ENCODE measurements at regions not wholly inside any gene's neighbourhood (a gene's known extent, or its start where the extent isn't known, plus 50 kb on each side); places are given as distances from the start of the nearest gene placed in this dataset.

DNA sequence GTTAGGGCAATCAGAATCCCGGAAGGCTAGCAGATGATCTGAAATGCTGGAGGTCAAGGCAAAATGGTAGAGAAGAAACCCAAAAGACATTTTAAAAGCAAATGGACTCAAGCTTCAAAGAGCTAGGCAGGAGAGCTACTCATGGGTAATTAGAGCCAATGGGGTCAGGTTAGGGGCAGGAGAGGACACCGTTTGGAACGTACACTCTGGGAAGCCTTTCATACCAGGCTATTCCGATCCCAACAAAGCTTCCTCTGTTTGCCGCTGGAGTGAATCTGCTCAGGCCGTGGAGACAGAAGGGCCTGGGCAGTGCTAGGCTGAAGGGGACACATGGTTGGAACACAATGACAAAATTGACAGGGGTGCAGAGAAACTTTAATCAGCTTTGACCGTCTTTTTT lies 346.6 kb downstream of the RPS6KC1 start:
- H3K9me3 ChIP-seq (ENCODE audit: control extremely low read depth in 1 of 5, control insufficient read depth in 4 of 5, insufficient read depth in 2 of 5, low read depth in 1 of 5, low read length in 4 of 5), result peaks cover 0 to 3% (median 0%) of the 10 kb centered on the region in 5 experiments
- H3K4me1 ChIP-seq (ENCODE audit: control extremely low read depth in 1 of 4, control insufficient read depth in 4 of 4, insufficient read depth in 4 of 4, low read length in 3 of 4), result no peaks in the 10 kb centered on the region
- no peak overlapping the region for H3K27ac ChIP-seq (ENCODE audit: insufficient read depth in 1 of 2, low read depth in 1 of 2, low read length in 2 of 2, poor library complexity in 1 of 2, severe bottlenecking in 2 of 2)
- no peaks in the 10 kb centered on the region for H3K27me3 ChIP-seq (replicated peaks in 2 of 5; ENCODE audit: control insufficient read depth in 4 of 5, insufficient read depth in 5 of 5, low read length in 4 of 5)
- H3K36me3 ChIP-seq (ENCODE audit: control insufficient read depth in 4 of 4, insufficient read depth in 4 of 4, low read length in 3 of 4), result no peaks in the 10 kb centered on the region
- POLR2A ChIA-PET, result no interaction called here
- 91% methylated on average over 6 of the region's 7 CpGs for WGBS (ENCODE audit: insufficient coverage)
- DNase-seq, result no peak
- CTCF ChIA-PET, result no interaction called here
- H3K4me3 ChIP-seq (ENCODE audit: control insufficient read depth in 1 of 7, extremely low read depth in 1 of 7, insufficient read depth in 4 of 7, low read depth in 2 of 7, low read length in 6 of 7), result no peak overlapping the region

- Histone ChIP-seq H3K4me3 (ENCODE audit: control insufficient read depth in 1 of 7, extremely low read depth in 1 of 7, insufficient read depth in 4 of 7, low read depth in 2 of 7, low read length in 6 of 7) (no peak overlapping the region), H3K9me3 (ENCODE audit: control extremely low read depth in 1 of 5, control insufficient read depth in 4 of 5, insufficient read depth in 2 of 5, low read depth in 1 of 5, low read length in 4 of 5) (peaks cover 0 to 3% (median 0%) of the 10 kb centered on the region in 5 experiments), H3K4me1 (ENCODE audit: control extremely low read depth in 1 of 4, control insufficient read depth in 4 of 4, insufficient read depth in 4 of 4, low read length in 3 of 4) (no peaks in the 10 kb centered on the region), H3K27ac (ENCODE audit: insufficient read depth in 1 of 2, low read depth in 1 of 2, low read length in 2 of 2, poor library complexity in 1 of 2, severe bottlenecking in 2 of 2) (no peak overlapping the region), H3K27me3 (replicated peaks in 2 of 5; ENCODE audit: control insufficient read depth in 4 of 5, insufficient read depth in 5 of 5, low read length in 4 of 5) (no peaks in the 10 kb centered on the region), H3K36me3 (ENCODE audit: control insufficient read depth in 4 of 4, insufficient read depth in 4 of 4, low read length in 3 of 4) (no peaks in the 10 kb centered on the region)
- ChIA-PET CTCF (no interaction called here), POLR2A (no interaction called here)
- 91% methylated on average over 8 of the region's 10 CpGs for WGBS (ENCODE audit: insufficient coverage)
- no peak for DNase-seq
These were observed 348.7 kb downstream of the RPS6KC1 start for GRCh38 chr1:213399695-213400094.

DNA sequence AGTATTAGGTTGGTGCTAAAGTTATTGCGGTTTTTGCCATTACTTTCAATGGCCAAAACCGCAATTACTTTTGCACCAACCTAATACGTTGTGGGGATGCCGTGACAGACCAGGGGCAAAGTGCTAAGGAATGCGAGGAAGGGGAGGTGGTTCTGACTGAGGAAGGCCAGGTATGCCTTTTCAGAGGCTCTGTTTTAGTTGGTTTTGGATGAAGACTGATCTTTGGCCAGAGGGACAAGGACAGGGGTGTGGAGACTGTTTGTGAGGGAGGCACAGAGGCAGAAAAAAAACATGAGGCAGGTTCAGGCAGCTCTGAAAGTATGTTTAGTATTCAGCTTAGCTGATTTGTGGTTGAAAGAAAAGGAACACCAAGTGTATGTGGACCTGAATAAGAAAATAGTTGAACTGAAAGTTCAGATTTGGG lies 358.2 kb downstream of the RPS6KC1 start:
- H3K27me3 ChIP-seq (replicated peaks in 2 of 5; ENCODE audit: control insufficient read depth in 4 of 5, insufficient read depth in 5 of 5, low read length in 4 of 5), result no peaks in the 10 kb centered on the region
- no peak overlapping the region for H3K4me3 ChIP-seq (ENCODE audit: control insufficient read depth in 1 of 7, extremely low read depth in 1 of 7, insufficient read depth in 4 of 7, low read depth in 2 of 7, low read length in 6 of 7)

DNA sequence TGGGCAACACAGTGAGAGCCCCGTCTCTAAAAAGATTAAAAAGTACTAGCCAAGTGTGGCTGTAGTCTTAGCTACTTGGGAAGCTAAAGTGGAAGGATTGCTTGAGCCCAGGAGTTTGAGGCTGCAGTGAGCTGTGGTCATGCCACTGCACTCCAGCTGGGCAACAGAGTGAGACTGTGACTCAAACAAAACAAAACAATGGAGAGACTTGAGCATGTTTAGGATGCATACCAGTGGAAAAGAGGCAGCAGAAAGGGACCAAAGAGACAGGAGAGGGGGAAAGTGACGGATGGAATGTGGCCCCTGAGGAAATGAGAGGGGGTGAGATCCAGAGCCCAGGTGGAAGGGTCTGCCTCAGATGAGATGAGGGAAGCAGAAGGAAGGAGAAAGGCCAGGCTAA lies 358.9 kb downstream of the RPS6KC1 start:
- CTCF ChIA-PET, result no interaction called here
- no peaks in the 10 kb centered on the region for H3K9me3 ChIP-seq (ENCODE audit: control extremely low read depth in 1 of 5, control insufficient read depth in 4 of 5, insufficient read depth in 2 of 5, low read depth in 1 of 5, low read length in 4 of 5)
- H3K27ac ChIP-seq (ENCODE audit: insufficient read depth in 1 of 2, low read depth in 1 of 2, low read length in 2 of 2, poor library complexity in 1 of 2, severe bottlenecking in 2 of 2), result no peak overlapping the region
- POLR2A ChIA-PET, result no interaction called here
- no peaks in the 10 kb centered on the region for H3K27me3 ChIP-seq (replicated peaks in 2 of 5; ENCODE audit: control insufficient read depth in 4 of 5, insufficient read depth in 5 of 5, low read length in 4 of 5)
- no peak for DNase-seq
- H3K36me3 ChIP-seq (ENCODE audit: control insufficient read depth in 4 of 4, insufficient read depth in 4 of 4, low read length in 3 of 4), result no peaks in the 10 kb centered on the region
- WGBS (ENCODE audit: insufficient coverage), result 85% methylated on average over 2 of the region's 2 CpGs
- no peak overlapping the region for H3K4me3 ChIP-seq (ENCODE audit: control insufficient read depth in 1 of 7, extremely low read depth in 1 of 7, insufficient read depth in 4 of 7, low read depth in 2 of 7, low read length in 6 of 7)
- H3K4me1 ChIP-seq (ENCODE audit: control extremely low read depth in 1 of 4, control insufficient read depth in 4 of 4, insufficient read depth in 4 of 4, low read length in 3 of 4), result no peaks in the 10 kb centered on the region

More for the DNA sequence above, 358.2 kb downstream of the RPS6KC1 start:
- Histone ChIP-seq H3K9me3 (ENCODE audit: control extremely low read depth in 1 of 5, control insufficient read depth in 4 of 5, insufficient read depth in 2 of 5, low read depth in 1 of 5, low read length in 4 of 5) (no peaks in the 10 kb centered on the region), H3K27ac (ENCODE audit: insufficient read depth in 1 of 2, low read depth in 1 of 2, low read length in 2 of 2, poor library complexity in 1 of 2, severe bottlenecking in 2 of 2) (no peak overlapping the region), H3K4me1 (ENCODE audit: control extremely low read depth in 1 of 4, control insufficient read depth in 4 of 4, insufficient read depth in 4 of 4, low read length in 3 of 4) (no peaks in the 10 kb centered on the region), H3K36me3 (ENCODE audit: control insufficient read depth in 4 of 4, insufficient read depth in 4 of 4, low read length in 3 of 4) (no peaks in the 10 kb centered on the region)
- ChIA-PET CTCF (no interaction called here), POLR2A (no interaction called here)
- 94% methylated on average over 5 of the region's 5 CpGs for WGBS (ENCODE audit: insufficient coverage)
- DNase-seq, result no peak

DNA sequence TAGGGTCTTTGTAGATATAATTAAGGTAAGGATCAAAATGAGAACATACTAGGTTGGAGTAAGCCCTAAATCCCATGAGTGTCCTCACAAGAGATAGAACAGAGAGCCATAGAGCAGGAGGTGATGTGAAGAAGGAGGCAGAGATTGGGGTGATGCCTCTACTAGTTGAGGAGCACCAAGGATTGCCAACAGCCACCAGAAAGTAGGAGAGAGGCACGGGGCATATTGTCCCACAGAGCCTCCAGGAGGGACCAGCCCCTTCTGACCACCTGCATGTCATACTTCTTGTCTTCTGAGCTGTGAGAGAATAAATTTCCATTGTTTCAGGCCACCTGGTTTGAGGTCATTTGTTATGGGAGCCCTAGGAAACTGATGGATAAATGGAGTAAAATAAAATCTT lies 363.3 kb downstream of the RPS6KC1 start:
- no peaks in the 10 kb centered on the region for H3K36me3 ChIP-seq (ENCODE audit: control insufficient read depth in 4 of 4, insufficient read depth in 4 of 4, low read length in 3 of 4)
- no peak overlapping the region for H3K27ac ChIP-seq (ENCODE audit: insufficient read depth in 1 of 2, low read depth in 1 of 2, low read length in 2 of 2, poor library complexity in 1 of 2, severe bottlenecking in 2 of 2)
- ChIA-PET CTCF (no interaction called here), POLR2A (no interaction called here)
- no peaks in the 10 kb centered on the region for H3K9me3 ChIP-seq (ENCODE audit: control extremely low read depth in 1 of 5, control insufficient read depth in 4 of 5, insufficient read depth in 2 of 5, low read depth in 1 of 5, low read length in 4 of 5)
- WGBS (ENCODE audit: insufficient coverage), result 100% methylated on average over 1 of the region's 1 CpG
- DNase-seq, result no peak
- H3K4me1 ChIP-seq (ENCODE audit: control extremely low read depth in 1 of 4, control insufficient read depth in 4 of 4, insufficient read depth in 4 of 4, low read length in 3 of 4), result no peaks in the 10 kb centered on the region
- no peak overlapping the region for H3K4me3 ChIP-seq (ENCODE audit: control insufficient read depth in 1 of 7, extremely low read depth in 1 of 7, insufficient read depth in 4 of 7, low read depth in 2 of 7, low read length in 6 of 7)
- peaks cover 0 to 2% (median 0%) of the 10 kb centered on the region in 5 experiments for H3K27me3 ChIP-seq (replicated peaks in 2 of 5; ENCODE audit: control insufficient read depth in 4 of 5, insufficient read depth in 5 of 5, low read length in 4 of 5)

GRCh38 chr1:213414911-213415310 lies 363.9 kb downstream of the RPS6KC1 start:
- ChIA-PET POLR2A (no interaction called here), CTCF (no interaction called here)
- Histone ChIP-seq H3K36me3 (ENCODE audit: control insufficient read depth in 4 of 4, insufficient read depth in 4 of 4, low read length in 3 of 4) (no peaks in the 10 kb centered on the region), H3K9me3 (ENCODE audit: control extremely low read depth in 1 of 5, control insufficient read depth in 4 of 5, insufficient read depth in 2 of 5, low read depth in 1 of 5, low read length in 4 of 5) (no peaks in the 10 kb centered on the region), H3K27ac (ENCODE audit: insufficient read depth in 1 of 2, low read depth in 1 of 2, low read length in 2 of 2, poor library complexity in 1 of 2, severe bottlenecking in 2 of 2) (no peak overlapping the region), H3K4me3 (ENCODE audit: control insufficient read depth in 1 of 7, extremely low read depth in 1 of 7, insufficient read depth in 4 of 7, low read depth in 2 of 7, low read length in 6 of 7) (no peak overlapping the region), H3K4me1 (ENCODE audit: control extremely low read depth in 1 of 4, control insufficient read depth in 4 of 4, insufficient read depth in 4 of 4, low read length in 3 of 4) (no peaks in the 10 kb centered on the region), H3K27me3 (replicated peaks in 2 of 5; ENCODE audit: control insufficient read depth in 4 of 5, insufficient read depth in 5 of 5, low read length in 4 of 5) (peaks cover 0 to 2% (median 0%) of the 10 kb centered on the region in 5 experiments)
- 100% methylated on average over 1 of the region's 2 CpGs for WGBS (ENCODE audit: insufficient coverage)
- no peak for DNase-seq

DNA sequence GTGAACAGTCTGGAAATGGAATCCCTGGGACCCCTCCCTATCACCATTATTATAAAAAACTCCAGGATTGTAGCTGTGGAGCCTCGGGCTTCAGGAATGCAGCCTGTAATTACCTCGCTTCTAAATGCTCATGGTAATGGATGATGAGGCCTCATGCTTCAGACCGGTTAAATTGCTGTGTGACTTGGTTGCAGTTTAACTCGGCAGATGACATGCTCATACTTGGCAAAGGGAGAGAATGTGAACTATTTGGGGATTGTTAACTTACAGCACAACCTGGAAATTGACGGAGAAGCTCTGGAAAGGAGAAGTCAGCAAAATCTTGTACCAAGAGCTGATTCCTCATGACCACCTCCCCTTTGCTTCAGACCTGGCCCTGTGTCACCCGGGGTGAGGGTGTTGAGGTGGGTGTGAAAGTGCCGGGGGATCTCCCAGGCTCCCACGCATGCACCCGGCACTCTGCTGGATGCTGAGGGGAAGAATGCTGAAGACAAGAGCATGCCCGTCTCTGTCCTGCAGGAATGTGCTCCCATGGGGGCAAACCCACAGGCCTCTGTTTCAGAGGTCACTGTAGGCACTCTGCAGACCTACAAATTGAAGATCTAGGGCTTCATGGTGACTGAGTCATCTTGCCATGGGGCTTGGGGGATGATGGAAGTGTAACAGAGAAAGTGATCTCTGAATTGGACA lies 364.8 kb downstream of the RPS6KC1 start:
- WGBS (ENCODE audit: insufficient coverage), result 93% methylated on average over 10 of the region's 10 CpGs
- no peak for DNase-seq
- H3K27ac ChIP-seq (ENCODE audit: insufficient read depth in 1 of 2, low read depth in 1 of 2, low read length in 2 of 2, poor library complexity in 1 of 2, severe bottlenecking in 2 of 2), result no peak overlapping the region
- H3K4me3 ChIP-seq (ENCODE audit: control insufficient read depth in 1 of 7, extremely low read depth in 1 of 7, insufficient read depth in 4 of 7, low read depth in 2 of 7, low read length in 6 of 7), result no peak overlapping the region
- no peaks in the 10 kb centered on the region for H3K4me1 ChIP-seq (ENCODE audit: control extremely low read depth in 1 of 4, control insufficient read depth in 4 of 4, insufficient read depth in 4 of 4, low read length in 3 of 4)
- peaks cover 0 to 2% (median 0%) of the 10 kb centered on the region in 5 experiments for H3K27me3 ChIP-seq (replicated peaks in 2 of 5; ENCODE audit: control insufficient read depth in 4 of 5, insufficient read depth in 5 of 5, low read length in 4 of 5)
- ChIA-PET POLR2A (no interaction called here), CTCF (no interaction called here)
- H3K9me3 ChIP-seq (ENCODE audit: control extremely low read depth in 1 of 5, control insufficient read depth in 4 of 5, insufficient read depth in 2 of 5, low read depth in 1 of 5, low read length in 4 of 5), result no peaks in the 10 kb centered on the region
- no peaks in the 10 kb centered on the region for H3K36me3 ChIP-seq (ENCODE audit: control insufficient read depth in 4 of 4, insufficient read depth in 4 of 4, low read length in 3 of 4)

Data from common myeloid progenitor, CD34-positive (primary cell).